C4-2B (cell line): ENCODE measurements at regions not wholly inside any gene's neighbourhood (a gene's known extent, or its start where the extent isn't known, plus 50 kb on each side); places are given as distances from the start of the nearest gene placed in this dataset.

Experiments used
- CTCF ChIP-seq: fragments of 450-650 bp; conservative IDR thresholded peaks from 2 replicates; pipeline ENCODE4 v1.5.1; 2017; ENCODE audit warnings: mild to moderate bottlenecking
- ZFX ChIP-seq: fragments of 450-650 bp; IDR thresholded peaks from 2 replicates; pipeline ENCODE4 v1.6.1; 2017

- peak; percentile 14 for TF ChIP-seq CTCF
- TF ChIP-seq ZFX, result no peak
Observed at GRCh38 chr9:2243666-2244555, 228.8 kb downstream of the SMARCA2 start.
